ENCODE measurements at regions not wholly inside any gene's neighbourhood (a gene's known extent, or its start where the extent isn't known, plus 50 kb on each side); places are given as distances from the start of the nearest gene placed in this dataset.
"Not testable (repeated sequence)": the region's sequence is repeated elsewhere in the genome, so short reads cannot be mapped to it uniquely, and the experiment has no call there.

- peak; percentile 56 to 61 (median 56) for DNase-seq
Measured at GRCh38 chr3:35393901-35394799, 245.2 kb upstream of the ARPP21 start.

GRCh38 chr3:35394905-35395304 lies 244.4 kb upstream of the ARPP21 start:
- DNase-seq: no peak

- DNase-seq: no peak
Measured at GRCh38 chr3:35401671-35402070, 237.7 kb upstream of the ARPP21 start.

GRCh38 chr3:35404571-35404970 lies 234.8 kb upstream of the ARPP21 start:
- DNase-seq: no peak

- DNase-seq: no peak
Measured at GRCh38 chr3:35408882-35409281, 230.4 kb upstream of the ARPP21 start.

- DNase-seq: no peak
Measured at GRCh38 chr3:35409991-35410390, 229.3 kb upstream of the ARPP21 start.

- DNase-seq: no peak
Measured at GRCh38 chr3:35413483-35413882, 225.8 kb upstream of the ARPP21 start.

GRCh38 chr3:35417080-35417479 lies 222.2 kb upstream of the ARPP21 start:
- DNase-seq: no peak

- no peak for DNase-seq
Measured at GRCh38 chr3:35422101-35422500, 217.2 kb upstream of the ARPP21 start.

GRCh38 chr3:35422836-35423601 lies 216.3 kb upstream of the ARPP21 start:
- peak; percentile 9 to 28 (median 15) for DNase-seq

- DNase-seq: no peak
Measured at GRCh38 chr3:35426366-35426958, 212.9 kb upstream of the ARPP21 start.

GRCh38 chr3:35437381-35437780 lies 201.9 kb upstream of the ARPP21 start:
- DNase-seq: no peak

- no peak for DNase-seq
Measured at GRCh38 chr3:35438101-35438500, 201.2 kb upstream of the ARPP21 start.

GRCh38 chr3:35439663-35440062 lies 199.7 kb upstream of the ARPP21 start:
- DNase-seq: no peak

GRCh38 chr3:35440826-35441225 lies 198.5 kb upstream of the ARPP21 start:
- no peak for DNase-seq

GRCh38 chr3:35446896-35447295 lies 192.4 kb upstream of the ARPP21 start:
- no peak for DNase-seq

- peak in 1 of 3 donors; percentile 4 for DNase-seq
Measured at GRCh38 chr3:35448121-35448520, 191.2 kb upstream of the ARPP21 start.

- DNase-seq: peak in 1 of 3 donors; percentile 5
Measured at GRCh38 chr3:35448681-35449080, 190.6 kb upstream of the ARPP21 start.

GRCh38 chr3:35454819-35455218 lies 184.5 kb upstream of the ARPP21 start:
- DNase-seq: not testable (repeated sequence)

- no peak for DNase-seq
Measured at GRCh38 chr3:35473956-35474355, 165.4 kb upstream of the ARPP21 start.

GRCh38 chr3:35482566-35482965 lies 156.8 kb upstream of the ARPP21 start:
- DNase-seq: not testable (repeated sequence)

GRCh38 chr3:35483131-35483530 lies 156.2 kb upstream of the ARPP21 start:
- no peak for DNase-seq

Data from muscle of back (tissue), 3 donors.